Tibial nerve (tissue), 3 donors: ENCODE measurements at regions not wholly inside any gene's neighbourhood (a gene's known extent, or its start where the extent isn't known, plus 50 kb on each side); places are given as distances from the start of the nearest gene placed in this dataset.

Experiments
- POLR2A ChIP-seq, 2 donors: fragments of 450-650 bp; IDR thresholded peaks; one replicate each; pipeline ENCODE4 v1.6.1; 2017; ENCODE audit warnings: antibody characterized with exemption in 2 of 2, mild to moderate bottlenecking in 2 of 2, moderate library complexity in 2 of 2
- TF ChIP-seq, protein P1 (sequence below), 5 experiments: fragments of 200-600 bp in 3 of 5; fragments of 450-650 bp in 2 of 5; sonication (generic) in 3 of 5; IDR thresholded peaks; one replicate each; pipeline ENCODE4 v1.5.1; 2016 to 2019; ENCODE audit warnings: antibody characterized with exemption in 5 of 5, mild to moderate bottlenecking in 3 of 5, moderate library complexity in 2 of 5

DNA sequence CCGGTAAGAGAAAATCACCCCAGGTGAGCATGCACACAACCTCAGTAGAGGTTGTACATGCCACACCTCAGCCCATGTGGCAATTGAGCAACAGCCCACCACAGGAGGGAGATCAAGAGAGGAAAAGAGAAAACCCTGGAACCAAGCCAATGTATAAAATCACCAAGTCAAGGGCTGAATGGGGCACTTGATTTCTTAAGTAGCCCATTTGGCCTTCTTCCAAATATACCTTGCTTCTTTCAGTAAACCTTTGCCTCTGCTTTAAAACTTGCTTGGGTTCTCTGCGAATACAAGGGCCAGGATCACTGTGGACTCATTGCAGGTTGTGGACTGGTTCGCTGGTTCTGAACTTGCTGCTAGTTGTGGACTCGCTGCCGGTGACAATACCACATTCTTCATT lies 1814.0 kb downstream of the PLA2G4A start:
- TF ChIP-seq POLR2A (IDR thresholded peaks at IDR 0.05), result no peak
- TF ChIP-seq, protein P1, sequence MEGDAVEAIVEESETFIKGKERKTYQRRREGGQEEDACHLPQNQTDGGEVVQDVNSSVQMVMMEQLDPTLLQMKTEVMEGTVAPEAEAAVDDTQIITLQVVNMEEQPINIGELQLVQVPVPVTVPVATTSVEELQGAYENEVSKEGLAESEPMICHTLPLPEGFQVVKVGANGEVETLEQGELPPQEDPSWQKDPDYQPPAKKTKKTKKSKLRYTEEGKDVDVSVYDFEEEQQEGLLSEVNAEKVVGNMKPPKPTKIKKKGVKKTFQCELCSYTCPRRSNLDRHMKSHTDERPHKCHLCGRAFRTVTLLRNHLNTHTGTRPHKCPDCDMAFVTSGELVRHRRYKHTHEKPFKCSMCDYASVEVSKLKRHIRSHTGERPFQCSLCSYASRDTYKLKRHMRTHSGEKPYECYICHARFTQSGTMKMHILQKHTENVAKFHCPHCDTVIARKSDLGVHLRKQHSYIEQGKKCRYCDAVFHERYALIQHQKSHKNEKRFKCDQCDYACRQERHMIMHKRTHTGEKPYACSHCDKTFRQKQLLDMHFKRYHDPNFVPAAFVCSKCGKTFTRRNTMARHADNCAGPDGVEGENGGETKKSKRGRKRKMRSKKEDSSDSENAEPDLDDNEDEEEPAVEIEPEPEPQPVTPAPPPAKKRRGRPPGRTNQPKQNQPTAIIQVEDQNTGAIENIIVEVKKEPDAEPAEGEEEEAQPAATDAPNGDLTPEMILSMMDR (IDR thresholded peaks at IDR 0.05), result no peak
